GM12873 (cell line): ENCODE measurements at regions not wholly inside any gene's neighbourhood (a gene's known extent, or its start where the extent isn't known, plus 50 kb on each side); places are given as distances from the start of the nearest gene placed in this dataset.

Experiments
- TF ChIP-seq, protein P1 (sequence below): IDR thresholded peaks from 2 replicates; pipeline ENCODE4 v1.5.1; 2012; ENCODE audit warnings: low read depth, mild to moderate bottlenecking, moderate library complexity, low read length, control low read depth; ENCODE audit not compliant: insufficient read depth; ENCODE audit errors: missing control alignments

DNA sequence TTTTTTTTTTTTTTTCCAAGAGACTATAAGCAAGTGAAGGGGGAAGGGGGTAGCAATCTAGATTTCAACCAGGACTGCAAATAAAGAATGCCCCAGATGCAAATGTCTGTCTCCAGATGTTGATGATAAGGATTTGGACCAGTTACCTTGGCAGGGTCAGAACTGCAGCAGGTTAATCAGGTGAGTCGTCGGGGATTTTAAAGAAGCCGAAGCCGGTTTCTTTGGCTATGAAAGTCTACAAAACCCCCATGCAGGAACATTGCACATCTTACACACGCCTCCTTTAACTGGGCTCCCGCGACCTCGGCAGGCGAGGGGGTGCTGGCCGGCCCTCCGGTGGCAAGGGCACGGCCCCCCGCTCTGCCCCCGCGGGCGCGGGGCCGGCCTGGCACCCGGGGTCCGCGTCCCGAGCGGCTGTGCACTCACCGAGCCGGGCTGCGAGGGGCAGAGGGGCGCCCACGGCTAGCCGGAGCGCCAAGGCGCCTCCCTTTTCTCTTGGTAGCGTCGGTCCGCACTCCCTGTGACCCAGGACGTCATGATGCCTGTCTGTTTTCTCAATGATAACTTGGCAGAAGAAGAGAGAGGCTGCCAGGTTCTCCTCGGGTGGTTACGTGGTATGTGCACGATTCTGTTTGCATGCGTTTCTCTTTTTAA, 366.3 kb upstream of the ESRRG start:
- TF ChIP-seq, protein P1, sequence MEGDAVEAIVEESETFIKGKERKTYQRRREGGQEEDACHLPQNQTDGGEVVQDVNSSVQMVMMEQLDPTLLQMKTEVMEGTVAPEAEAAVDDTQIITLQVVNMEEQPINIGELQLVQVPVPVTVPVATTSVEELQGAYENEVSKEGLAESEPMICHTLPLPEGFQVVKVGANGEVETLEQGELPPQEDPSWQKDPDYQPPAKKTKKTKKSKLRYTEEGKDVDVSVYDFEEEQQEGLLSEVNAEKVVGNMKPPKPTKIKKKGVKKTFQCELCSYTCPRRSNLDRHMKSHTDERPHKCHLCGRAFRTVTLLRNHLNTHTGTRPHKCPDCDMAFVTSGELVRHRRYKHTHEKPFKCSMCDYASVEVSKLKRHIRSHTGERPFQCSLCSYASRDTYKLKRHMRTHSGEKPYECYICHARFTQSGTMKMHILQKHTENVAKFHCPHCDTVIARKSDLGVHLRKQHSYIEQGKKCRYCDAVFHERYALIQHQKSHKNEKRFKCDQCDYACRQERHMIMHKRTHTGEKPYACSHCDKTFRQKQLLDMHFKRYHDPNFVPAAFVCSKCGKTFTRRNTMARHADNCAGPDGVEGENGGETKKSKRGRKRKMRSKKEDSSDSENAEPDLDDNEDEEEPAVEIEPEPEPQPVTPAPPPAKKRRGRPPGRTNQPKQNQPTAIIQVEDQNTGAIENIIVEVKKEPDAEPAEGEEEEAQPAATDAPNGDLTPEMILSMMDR = no peak

DNA sequence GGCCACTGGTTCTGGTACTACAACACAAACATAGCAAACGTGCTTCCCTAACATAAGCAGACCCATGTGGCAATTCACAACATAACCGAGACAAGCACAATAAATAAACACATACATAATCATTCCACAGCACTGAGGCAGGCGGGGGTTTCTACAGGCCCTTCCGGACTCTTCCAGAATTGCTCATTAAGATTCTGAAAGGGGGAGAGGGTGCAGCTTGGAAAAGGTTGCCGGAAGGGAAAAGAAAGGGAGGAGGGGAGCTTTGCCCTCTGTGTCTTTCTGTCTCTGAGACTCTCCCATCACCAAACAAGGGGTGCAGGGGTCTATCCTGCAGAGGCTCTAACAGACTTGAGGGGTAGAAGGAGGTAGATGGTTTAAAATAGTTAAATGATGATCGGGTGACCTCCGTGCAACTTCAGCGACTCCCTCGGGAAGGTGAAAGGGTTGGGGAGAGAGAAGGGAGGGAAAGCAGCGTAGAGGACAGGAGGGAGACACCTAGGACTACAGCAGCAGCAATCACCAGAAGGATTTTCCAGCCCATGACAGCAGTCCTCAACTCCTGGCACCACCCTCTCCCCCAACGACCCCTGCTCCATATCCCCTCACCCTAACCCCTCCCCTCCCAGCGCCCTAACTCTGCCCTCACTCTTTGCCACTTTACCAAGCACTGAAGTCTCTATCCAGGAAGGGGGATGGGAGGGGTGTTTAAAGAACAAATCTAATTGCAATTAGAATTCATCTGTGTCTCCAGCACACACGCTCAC, 365.5 kb upstream of the ESRRG start:
- TF ChIP-seq, protein P1 = no peak

DNA sequence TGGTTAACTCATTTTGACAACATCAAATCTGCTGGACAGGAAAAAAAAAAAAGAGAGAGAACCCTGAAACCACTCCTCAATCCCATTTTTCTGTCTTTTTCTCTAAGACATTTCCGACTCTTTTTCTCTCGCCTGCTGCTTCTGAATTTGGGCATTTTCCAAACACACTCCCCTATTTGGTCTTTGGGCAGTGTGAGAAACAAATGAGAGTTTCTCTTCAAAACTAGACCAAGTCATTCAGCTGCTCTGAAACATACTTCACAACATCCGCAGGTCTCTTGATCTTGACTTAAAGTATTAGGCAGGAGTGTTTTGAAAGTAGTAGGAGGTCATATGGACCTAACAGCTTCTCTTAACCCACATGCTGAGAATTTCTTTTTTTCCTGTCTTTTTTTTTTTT, 364.8 kb upstream of the ESRRG start:
- TF ChIP-seq, protein P1 = no peak

DNA sequence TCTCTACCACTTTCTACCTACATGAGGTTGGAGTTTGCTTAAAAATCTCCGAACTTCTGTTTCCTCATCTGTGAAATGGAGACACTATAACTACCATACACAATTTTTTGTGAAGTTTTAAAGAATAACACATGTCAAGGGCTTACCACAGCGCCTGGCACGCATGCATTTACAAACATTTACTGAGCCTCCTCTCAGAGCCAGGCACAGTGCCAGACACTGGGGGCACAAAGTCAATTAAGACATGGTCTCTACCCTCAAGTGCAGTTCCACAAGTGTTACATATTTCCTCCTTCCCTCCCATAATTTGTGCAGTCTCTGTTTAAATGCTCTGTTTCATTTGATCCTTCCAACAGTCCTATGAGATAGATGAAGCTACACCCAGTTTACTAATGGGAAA, 356.4 kb upstream of the ESRRG start:
- TF ChIP-seq, protein P1 = no peak

DNA sequence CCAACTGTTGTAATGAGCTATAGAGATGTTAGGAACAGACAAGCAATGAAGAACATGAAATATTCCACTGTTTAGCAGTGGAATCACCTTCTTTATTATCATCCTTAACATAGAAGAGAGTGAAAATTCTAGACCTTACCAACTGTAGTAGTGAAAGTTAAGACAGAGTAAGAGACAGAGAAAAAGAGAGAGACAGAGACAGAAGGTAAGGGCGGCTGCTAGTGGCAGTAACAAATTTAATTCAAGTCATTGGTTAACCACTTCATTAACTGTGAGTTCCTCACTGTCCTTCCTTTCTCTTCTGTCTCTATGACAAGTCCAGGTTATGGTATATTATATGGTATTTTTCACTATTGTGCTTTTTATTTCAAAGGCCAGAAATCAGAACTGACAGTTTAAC, 355.7 kb upstream of the ESRRG start:
- TF ChIP-seq, protein P1 = no peak

DNA sequence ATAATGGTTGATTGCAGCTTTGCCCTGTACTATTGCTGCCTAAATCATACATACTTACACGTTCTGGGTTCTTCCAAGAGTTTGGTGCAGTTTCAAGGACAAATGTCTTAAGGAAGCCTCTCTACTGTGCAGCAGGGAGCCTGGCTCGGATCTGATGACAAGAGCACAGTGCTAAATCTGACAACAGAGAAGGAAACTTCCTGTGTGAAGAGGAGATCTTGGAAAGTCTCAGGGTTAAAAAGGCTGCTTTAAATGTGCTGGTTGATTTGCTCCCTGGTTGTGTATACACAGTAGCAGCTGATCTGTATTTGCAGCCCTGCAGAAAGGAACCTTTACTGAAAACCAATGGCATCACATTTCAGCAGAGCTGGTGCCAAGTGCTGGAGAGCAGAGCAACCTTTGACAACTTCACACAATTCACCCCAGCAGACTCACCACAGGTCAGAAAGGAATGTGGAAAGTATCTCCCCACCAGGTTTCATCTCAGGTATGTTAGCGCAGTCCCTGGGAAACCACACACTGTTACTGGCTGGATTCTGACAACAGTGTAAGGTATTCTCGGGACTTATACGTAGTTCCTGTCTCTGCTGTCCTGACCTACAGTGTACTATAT, 355.0 kb upstream of the ESRRG start:
- TF ChIP-seq, protein P1 = no peak

DNA sequence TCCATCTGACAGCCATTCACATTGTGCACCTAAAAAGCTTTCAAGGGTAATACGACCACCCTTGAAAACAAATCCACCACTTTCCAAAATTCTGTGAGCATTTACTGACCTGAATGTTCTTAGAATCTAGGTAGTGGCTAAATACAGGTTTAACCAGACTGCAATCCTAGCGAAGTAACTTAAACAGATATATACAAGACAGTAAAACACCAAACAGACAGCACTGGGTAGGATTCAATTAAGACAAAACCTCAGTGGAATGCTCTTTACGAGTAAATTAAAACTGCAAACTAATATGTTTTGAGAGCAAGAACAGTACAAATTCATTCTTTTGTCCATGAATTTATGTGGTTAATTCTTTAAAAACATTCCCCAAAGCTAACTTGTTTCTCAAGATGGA, 354.2 kb upstream of the ESRRG start:
- TF ChIP-seq, protein P1 = no peak
